Fibroblast of the aortic adventitia (primary cell): ENCODE measurements at regions not wholly inside any gene's neighbourhood (a gene's known extent, or its start where the extent isn't known, plus 50 kb on each side); places are given as distances from the start of the nearest gene placed in this dataset.

ENCODE experiments used
- DNase-seq: peaks from one replicate; pipeline ENCODE4 v3.0.0-alpha.2; 2010; ENCODE audit warnings: low read depth
- H3K4me3 ChIP-seq: 2 replicates; pipeline ENCODE4 v1.5.1; 2011; ENCODE audit warnings: low read depth, mild to moderate bottlenecking, control low read depth, low read length, moderate library complexity
- CTCF ChIP-seq: IDR thresholded peaks from 2 replicates; pipeline ENCODE4 v1.5.1; 2011; ENCODE audit warnings: mild to moderate bottlenecking, low read length, control low read depth, inconsistent platforms; ENCODE audit not compliant: insufficient read depth

- H3K4me3 ChIP-seq = no peak overlapping the region
- TF ChIP-seq CTCF = no peak
Observed at GRCh38 chr21:25254491-25255174, 352.6 kb downstream of the MRPL39 start.

DNA sequence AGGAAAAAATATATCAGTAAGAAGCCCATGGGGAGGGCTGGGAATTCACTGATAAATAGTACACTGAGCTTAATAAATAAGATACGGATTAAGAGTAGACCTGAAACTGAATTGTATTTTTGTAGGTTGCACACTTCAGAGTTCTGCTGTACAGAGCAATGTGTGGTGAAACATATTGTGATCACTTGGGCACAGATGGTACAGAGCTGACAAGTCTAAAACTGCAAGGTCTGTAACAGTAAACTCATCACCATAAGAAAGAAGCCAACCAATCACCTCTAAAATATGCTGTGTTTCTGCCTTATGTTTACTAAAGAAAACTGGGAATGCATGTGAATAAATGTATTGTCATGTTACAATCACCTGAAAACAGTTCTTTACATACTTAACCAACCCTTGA lies 360.7 kb downstream of the MRPL39 start:
- DNase-seq = no peak
- H3K4me3 ChIP-seq = no peak overlapping the region
- TF ChIP-seq CTCF = no peak

More at GRCh38 chr21:25254491-25255174, 352.6 kb downstream of the MRPL39 start:
- DNase-seq = no peak

GRCh38 chr21:25244735-25245134 lies 362.5 kb downstream of the MRPL39 start:
- no peak for DNase-seq
- H3K4me3 ChIP-seq = no peak overlapping the region
- no peak for TF ChIP-seq CTCF

- no peak for TF ChIP-seq CTCF
- no peak for DNase-seq
- no peak overlapping the region for H3K4me3 ChIP-seq
Observed at GRCh38 chr21:25243808-25244207, 363.5 kb downstream of the MRPL39 start.

DNA sequence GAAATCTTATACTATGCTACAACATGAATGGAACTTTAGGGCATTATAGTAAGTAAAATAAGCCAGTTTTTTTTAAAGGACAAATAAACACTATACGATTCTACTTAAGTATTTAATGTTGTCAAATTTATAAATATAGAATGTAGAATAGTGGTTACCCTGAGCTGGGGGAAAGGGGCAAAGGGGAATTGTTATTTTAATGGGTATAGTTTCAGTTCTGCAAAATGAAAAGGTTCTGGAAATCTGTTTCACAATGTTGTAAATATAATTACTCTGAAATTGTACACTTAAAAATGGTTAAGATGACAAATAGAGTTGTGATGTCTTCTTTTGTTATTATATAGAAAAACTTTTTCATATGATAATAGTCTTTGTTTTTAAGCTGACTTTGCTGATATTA lies 366.3 kb downstream of the MRPL39 start:
- H3K4me3 ChIP-seq = no peak overlapping the region
- no peak for DNase-seq
- TF ChIP-seq CTCF = no peak

DNA sequence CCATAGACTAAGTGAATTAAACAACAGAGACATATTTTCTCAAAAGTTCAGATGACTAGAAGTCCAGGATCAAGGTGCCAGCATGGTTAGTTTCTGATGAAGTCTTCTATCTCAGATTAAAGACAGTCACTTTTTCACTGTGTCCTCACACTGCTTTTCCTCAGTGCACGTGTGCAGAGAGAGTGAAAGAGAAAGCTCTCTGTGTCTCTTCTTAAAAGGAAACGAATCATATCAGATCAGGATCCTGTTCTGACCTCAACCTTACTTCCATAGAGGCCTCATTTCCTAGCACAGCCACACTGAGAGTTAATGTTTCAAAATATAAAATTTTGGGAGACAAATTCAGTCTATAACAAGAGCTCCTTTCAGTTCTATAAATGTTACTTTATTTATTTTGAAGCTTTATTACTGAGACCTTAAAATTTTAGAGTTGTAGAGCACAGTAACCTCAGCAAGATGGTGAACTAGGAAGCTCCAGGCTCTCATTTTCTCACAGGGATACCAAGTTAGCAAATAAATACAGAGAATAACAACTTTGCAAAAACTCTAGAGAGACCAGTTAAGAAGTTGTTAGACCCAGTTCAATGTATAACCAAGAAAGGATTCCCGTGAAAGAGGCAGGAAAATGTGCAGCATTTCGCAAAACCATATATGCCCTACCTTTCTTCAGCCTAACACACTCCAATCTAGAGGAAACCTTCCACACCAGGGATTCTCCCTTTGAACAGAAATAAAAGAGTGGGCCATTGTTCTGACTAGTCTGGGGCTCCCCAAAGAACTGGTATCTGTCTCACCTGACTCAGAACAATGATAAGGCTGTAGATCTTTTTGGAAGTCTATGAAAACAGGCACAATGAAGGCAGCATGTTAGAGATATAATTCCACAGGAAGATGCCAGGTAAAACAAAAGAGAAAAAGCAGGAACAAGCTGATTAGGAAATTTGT lies 372.2 kb downstream of the MRPL39 start:
- no peak for TF ChIP-seq CTCF
- H3K4me3 ChIP-seq = no peak overlapping the region
- DNase-seq = no peak
